ENCODE measurements at regions not wholly inside any gene's neighbourhood (a gene's known extent, or its start where the extent isn't known, plus 50 kb on each side); places are given as distances from the start of the nearest gene placed in this dataset.

DNA sequence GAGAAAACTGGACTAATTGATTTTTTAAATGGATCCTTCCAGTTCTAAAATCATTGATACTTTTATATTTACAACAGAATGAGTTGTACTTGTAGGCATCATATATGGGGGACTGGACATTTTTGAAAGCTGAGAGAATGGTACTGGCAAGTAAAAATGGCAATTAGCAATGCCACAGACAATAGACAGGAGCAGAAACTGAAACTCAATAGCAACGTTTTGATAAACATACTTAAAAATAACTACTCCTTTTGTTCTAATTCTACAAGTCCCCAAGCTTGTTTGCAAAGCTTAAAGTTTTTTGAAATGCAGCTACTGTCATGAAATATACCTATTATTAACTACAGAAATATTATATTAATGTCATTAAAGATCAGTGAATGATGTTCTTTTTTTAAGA, 52.8 kb upstream of the FBXL7 start:
- no peak for DNase-seq

DNA sequence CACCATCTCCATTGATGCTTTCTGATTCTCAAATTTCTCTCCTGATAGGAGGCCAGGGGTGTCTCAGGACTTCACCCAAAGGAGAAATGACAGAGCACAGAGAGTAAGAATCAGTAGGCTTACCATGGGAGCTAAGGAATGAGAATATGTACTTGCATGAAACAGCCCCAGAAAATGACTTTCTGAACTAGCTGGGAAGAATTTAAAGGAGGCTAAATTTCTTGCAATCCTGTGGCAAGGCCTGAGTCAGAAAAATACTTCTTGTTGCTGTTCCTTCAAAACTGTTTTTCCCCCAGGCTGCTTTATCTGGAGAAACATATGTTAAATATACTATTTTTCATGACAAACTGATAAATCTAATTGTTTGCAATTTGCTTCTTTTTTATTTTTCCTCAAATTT, 53.4 kb upstream of the FBXL7 start:
- DNase-seq, result no peak

DNA sequence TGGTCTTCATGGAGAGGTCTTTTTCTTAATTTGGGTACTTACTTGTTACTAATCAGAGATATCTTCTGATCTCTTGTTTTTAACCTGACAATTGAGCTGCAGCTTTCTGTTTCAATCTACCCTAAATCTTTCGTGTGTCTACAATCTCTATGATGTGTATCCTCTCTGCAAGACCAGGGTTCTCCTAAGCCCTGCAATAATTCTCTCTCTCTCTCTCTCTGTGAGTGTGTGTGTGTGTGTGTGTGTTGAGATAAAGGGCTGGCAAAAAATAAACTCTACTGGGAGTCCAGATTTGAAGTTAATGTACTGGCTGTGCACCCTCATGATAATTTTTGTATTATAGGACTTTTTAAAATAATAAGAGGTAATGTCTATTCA, 57.8 kb upstream of the FBXL7 start:
- no peak for DNase-seq

DNA sequence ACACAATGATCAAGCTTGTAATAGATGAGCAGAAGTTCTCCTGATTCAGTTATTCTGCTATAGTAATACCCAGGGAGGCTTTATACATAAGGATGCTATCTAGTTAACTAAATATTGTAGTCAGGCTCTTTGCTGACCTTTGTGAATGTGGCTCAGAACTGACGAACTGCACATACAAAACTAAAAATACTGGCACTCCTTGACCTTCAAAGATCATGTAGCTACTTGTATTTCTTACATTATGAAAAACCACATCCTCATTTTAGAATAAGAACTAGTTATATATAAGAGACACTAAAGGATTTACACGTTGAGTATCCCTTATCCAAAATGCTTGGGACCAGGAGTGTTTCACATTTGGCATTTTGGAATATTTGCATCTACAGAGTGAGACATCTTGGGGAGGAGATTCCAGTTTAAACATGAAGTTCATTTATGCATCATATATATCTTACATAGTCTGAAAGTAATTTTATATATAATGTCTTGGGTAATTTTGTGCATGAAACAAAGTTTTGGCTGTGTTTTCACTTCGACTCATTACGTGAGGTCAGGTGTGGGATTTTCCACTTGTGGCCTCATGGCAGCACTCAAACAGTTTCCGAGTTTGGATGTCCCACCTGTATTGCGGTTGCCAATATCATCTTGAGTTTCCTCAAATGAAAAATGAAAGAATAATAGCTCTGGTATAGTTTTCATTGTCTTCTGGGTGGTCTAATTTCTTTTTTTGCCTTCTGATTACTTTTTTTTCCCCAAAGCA, 58.4 kb upstream of the FBXL7 start:
- DNase-seq, result no peak

DNA sequence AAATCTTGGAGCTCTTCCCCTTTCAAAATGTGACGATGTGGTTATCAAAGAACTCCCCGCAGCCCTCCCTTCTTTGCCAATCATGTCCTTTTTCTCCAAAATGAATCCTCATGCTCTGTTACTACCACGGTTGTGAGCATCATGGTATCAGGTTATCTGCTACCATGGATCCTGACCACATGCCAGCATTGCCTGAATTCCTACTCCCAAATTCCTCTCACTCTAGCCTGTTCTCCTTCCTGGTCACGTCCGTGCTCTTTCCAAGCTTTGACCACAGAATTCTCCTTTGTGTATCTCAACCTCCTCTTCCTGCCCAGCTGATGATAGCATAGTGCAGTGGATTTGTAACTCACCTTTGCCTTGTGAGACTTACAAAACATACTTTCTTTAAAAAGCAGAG, 59.5 kb upstream of the FBXL7 start:
- DNase-seq, result no peak

DNA sequence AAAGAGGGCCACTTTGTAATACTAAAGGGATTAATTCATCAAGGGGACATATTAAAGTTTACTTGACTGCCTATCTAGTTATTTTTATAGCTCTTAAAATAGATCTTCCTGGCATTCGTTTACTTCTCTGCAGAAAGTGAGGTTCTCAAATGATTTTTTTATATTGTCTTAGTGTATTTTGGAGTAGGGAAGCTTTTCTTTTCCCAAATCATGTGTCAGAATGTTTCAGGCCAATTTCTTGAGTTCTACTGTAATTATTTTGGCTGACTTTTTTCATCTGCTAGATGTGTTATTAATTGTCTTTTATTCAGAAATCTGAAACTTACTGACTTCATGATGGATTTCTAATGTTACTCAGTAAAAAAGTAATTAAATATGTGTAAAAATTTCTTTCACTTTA, 60.2 kb upstream of the FBXL7 start:
- no peak for DNase-seq

DNA sequence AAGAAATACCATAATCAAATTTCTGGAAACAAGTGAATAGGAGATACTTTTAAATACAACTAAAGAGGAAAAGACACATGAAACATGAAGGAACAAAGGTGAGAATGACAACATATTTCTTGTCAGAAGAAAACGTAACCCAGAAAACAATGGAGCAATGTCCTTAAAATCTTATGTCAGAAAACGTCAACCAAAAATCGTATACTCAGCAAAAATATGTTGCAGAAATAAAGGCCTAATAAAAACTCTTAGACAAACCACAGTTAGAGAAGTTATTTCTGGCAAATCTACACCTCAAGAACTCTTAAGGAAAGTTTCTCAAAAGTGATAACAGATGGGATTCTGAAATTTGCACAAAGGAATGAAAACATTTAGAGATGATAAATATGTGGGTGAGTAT, 66.3 kb upstream of the FBXL7 start:
- DNase-seq, result no peak

DNA sequence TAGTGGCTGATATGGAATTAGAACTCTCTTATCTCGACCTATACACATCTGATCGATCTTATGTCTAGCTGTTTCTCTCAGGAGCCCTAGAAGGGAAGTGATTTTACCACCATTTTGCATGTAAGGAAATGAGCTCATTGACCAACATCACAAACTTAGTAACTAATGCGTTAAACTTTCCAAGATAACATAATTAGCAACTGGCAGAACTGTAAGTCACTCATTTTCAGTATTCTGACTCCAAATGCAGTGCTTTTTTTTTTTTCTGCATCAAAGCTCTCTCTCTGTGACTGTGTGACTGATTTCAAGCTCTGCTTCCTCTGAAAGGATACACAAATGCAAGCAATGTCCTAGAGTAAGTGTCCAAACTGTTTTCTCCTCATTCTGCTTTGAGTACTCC, 68.1 kb upstream of the FBXL7 start:
- DNase-seq, result no peak

DNA sequence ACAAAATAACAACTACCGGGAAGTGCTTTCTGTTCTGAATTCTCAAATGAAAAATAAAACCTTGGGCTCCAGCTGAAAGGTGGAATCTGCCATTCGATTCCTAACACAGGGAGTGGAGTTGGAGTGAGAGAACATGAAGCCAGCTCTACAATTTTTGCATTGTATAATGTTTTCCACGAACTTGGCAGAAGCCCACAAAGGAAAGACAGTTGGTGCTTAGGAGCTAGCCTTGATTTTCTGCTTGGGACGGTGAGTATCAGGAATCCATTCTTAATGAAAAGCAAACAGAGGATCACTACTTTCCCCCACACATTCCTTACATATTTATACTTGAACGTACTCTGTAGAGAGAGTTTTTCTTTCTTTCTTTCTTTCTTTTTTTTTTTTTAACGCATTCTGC, 74.2 kb upstream of the FBXL7 start:
- no peak for DNase-seq

DNA sequence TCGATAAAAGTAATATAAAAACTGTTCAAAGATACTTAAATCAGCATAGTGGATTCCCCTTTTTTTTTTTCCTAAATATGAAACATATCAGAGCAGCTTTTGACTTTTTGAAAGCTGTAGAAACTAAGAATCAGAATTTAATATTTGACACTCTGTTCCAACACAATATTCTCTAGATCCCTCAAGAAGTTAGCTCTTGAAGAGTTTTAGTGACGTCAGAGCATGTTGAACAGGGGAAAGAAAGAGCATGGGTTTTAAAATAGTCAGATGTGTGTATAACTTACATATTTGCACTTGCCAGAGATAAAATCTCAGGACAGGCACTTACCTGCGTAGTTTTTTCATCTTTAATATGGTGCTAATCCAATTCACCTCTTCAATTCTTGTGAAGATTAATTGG, 75.2 kb upstream of the FBXL7 start:
- no peak for DNase-seq

DNA sequence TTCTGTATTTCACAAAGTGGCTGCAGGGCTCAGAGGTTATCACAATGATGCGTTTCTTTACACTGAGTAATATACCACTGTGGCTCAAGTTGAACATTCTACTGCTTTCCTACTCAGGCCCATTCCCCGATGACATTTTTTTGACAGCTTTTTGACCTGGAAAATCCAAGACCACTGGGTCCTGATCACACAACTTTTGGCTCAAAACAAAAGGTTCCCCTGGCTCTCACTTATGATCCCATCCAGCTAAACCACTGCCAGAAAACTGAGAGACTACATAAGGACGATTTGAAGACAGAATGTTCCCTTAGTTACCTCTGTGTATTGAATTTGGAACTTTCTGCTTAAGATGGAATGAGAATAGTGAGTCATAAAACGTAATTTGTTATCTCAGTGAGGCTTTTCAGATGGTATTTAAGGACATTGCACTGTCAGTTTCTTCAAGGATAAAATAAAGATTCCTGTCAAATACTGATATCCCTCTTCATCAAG, 78.0 kb upstream of the FBXL7 start:
- peak; percentile 4 for DNase-seq

DNA sequence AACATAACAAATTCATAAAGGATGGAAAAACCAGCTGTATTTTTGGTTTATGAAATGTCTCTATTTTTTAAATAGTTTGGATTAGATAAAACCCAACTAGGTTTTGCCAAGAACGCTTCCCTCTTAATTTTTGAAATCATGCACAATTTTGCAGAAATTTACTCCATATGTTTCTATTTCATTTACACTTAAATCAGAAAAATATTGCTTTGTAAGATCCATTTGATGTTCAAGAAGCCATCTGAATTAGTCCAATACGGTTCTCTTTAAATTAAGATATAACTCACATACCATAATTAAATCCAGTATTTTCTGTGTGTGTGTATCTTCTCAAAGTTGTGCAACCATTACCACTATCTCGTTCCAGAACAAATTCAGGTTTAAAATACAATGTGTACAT, 78.6 kb upstream of the FBXL7 start:
- DNase-seq, result no peak

DNA sequence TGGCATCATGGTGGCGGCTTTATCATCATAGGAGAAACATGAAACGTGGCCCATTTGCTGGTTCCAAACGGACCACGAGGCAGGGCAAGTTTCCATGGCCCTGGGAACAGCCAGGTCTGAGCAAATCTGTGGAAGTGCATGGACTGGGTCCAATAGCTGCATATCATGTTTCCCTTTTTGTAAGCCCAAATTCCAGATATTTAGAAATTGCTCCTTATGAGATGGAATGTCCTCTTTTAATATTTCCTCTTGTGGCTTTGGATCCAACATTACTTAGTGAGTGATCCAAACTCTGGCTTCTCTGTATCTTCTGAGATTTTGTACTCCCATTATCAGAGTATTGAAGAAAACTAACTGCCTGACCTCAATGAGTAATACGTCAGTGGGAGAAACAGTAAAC, 79.8 kb upstream of the FBXL7 start:
- no peak for DNase-seq

DNA sequence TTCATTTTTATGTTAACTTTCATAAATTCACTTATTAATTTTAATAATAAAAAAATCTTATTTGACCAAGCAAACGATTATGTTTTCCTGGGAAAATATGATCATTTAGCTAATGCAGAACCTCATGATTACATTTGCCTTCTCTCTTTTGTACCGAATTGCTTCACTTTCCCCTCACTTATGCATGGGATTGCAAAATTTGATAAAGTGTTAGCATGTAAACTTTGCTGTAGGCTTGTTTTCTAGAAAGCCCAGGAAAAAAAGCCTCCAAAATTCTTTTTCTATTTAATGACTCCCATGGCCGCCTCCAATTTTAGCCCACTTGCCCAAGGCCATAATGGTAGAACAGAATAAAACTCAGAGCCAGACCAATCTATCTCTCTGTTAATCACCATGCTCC, 82.8 kb upstream of the FBXL7 start:
- DNase-seq, result no peak

DNA sequence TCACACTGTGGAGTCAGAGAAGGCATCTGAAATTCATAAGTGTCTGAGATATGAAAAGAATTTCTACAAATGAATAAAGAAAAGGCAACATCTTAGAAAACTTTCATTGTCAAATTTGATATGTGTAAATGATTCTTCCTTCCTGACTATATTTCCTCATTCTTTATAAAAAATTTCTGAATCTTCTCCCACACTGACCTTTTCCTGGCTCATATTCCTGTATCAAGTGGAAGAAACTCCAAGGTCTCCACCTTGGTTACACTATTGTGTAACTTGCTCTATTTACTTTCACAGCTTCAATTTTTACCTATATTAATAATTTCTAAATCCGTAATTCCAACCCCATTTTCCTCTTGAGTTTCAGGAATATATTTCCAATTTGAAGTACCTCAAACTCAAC, 93.5 kb upstream of the FBXL7 start:
- no peak for DNase-seq

DNA sequence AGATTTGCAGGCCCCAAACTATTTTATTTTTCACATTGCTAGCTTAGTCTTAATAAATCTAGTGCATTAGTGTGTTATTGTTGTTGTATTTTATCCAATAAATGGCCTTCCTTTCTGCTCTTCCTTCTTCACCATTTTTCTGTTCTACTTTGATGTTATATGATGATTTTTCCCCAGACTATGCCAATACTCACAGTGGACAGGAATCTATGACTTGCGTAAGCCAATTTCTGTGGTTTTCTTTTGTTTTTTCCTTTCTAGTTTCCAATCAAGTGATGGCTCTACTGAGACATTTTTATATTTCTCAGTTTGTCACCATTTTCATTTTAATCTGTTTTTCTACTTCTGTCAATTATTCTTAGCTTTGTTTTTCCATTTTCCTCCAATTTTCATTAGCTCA, 106.8 kb upstream of the FBXL7 start:
- no peak for DNase-seq

DNA sequence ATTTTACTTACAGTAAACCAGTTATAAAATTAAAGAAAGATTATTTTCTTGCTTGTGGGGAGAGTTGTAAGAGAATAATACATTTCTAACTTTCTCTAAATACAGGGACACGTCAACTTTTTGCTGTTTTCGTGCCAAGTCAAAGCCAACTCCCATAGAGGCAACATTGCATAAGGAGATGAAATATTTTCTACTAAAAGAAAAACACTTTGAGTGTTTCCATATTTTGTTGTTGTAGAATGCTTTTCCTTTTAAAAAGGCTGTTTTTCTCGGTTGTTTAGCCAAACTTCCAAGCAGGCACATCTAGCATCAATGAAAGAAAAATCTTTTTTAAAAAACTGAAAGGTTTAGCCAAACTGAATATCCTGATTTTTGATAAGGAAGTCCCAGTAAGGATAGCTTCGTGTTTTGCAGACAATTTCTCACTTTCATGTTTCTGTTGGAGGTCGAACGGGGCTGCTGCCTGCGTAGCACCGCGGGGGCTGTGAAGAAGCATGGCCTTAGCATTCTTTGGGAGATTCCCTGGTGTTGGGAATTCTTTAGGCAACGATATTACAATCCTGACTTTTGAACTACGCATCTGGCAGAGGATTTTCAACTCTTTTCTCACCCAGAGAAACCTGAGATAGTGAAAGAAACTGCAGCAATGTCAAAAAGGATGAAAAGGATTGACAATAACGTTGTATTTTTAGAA, 108.1 kb upstream of the FBXL7 start:
- no peak for DNase-seq

DNA sequence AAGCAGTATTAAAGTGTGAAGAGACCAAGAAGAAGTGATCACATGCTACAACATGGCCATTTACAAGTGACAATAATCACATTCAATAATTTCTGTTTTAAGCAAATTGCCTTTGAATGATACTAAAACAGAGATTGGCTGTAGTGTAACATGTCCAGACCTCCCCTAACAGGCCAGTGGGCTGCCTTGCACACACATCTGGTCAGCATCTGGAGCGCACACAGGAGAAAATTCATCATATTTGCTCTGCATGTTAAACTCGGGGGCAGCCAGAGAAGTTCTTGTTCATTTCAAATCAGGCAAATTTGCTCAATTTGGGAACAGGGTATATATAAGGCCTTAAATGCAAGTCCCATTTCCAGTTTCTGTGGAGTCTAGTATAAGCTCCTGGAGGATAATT, 111.1 kb upstream of the FBXL7 start:
- DNase-seq, result no peak

DNA sequence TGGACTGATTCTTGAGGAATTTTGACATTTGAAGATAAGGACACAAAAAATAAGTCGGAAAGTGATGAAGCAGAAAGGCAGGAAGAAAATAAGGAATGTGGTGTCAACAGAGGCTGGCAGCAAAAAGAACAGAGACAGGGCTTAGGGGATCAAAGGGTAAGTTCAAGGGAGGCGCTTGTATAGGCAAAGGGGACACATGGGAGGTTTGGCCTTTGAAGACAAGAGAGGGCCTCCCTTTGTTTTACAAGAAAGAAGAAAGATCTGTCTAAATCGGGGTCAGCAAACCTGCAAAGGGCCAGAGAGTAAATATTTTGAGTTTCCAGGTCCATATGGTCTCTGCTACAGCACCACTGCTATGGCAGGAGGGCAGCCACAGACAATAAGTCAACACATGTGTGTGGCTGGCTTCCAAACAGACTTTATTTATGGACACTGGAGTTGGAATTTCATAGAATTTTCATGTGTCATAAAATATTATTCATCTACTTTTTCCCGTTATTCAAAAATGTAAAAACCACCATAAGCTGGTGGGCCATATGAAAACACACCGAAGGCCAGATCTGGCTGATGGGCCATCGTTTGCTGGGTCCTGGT, 112.0 kb upstream of the FBXL7 start:
- DNase-seq, result no peak

DNA sequence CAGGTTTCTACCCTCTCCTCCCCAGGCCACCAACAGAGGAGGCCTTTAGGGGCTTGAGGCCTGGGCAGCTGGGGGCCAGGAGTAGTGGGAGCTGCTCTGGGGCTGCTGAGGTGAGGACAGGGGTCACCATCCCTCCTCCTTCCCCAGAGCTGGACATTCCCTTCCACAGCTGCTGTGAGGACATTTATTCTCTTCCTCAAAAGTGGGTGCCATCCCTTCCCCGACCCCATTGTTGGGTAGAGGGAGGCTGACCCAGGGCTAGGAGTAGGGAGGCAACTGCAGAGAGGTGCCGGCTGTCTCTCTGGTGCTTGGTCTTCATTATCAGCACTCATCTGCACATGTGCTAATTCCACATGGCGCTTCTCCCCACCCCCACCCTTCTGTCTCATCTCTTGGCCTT, 113.9 kb upstream of the FBXL7 start:
- DNase-seq, result no peak

DNA sequence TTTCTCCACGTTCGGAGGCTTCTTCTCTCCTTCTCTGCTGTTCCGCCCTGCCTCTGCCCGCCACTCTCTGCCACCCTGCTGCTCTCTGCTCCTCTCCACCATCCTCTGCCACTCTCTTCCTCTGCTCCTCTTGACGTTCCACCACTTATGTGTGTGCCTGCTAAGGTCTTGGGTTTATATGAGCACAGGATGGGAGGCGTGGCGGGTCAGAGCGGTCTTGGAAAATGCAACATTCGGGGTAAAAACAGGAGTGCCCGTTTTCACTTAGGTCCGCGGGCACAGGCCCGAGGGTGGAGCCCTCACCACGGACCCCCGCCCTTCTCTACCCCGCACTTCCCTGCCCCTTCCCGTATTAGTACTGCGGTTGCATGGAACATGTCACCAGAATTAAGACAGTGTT, 114.4 kb upstream of the FBXL7 start:
- DNase-seq, result no peak

DNA sequence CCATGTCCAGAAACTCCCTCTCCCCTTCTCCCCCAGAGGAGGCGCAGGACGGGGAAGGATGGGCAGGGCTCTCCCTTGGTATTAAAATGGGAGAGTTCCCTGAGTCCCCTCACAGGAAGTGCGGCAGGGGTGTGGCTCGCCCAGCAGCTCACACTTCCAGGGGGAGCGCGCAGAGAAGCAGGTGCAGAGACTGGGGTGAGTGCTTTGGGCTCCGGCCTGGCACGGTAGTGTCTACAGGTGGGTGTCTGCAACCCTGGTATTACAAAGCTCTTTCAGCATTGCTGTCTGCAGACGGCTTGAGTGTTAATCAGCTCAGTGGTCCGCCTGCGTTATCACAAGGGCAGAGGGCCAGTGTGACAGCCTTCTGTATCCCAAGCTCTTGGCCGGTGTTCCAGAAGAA, 114.9 kb upstream of the FBXL7 start:
- DNase-seq, result no peak

DNA sequence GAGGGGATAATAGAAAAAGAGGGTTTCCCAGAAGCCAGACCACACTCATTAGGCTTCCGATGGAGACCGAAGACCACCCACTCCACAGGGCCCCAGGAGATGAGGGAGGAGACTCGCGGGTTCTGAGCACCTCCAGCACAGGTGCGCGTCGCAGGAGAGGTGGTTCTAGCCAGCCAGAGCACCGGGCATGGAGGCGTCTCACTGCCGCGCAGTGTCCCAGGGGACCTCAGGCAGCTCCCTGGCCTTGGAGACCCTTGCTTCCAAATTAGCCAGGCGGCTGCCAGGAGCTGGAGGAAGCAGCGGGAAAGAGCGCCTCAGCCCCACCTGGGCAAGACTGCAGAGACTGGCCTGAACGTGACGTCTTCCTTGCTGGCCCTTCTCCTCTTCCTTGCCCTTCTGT, 115.4 kb upstream of the FBXL7 start:
- no peak for DNase-seq

DNA sequence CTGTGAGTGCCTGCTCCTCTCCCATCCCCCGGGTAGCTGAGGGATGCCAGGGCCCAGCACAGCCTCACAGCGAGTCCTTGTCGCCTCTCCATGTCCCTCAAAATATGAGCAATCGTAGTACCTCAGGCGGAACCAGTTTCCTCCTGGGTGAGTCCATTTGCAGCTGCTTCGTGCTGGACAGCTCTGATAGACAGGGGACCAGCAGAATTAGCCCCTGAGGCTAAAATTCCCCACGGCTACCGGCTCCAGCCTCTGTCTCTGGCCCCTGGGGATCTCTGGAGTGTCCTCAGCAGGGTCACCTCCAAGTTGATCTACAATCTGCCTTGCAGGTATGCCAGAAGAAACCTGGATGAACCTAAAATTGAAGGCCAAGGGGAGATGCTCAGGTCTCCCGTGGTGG, 115.8 kb upstream of the FBXL7 start:
- no peak for DNase-seq

DNA sequence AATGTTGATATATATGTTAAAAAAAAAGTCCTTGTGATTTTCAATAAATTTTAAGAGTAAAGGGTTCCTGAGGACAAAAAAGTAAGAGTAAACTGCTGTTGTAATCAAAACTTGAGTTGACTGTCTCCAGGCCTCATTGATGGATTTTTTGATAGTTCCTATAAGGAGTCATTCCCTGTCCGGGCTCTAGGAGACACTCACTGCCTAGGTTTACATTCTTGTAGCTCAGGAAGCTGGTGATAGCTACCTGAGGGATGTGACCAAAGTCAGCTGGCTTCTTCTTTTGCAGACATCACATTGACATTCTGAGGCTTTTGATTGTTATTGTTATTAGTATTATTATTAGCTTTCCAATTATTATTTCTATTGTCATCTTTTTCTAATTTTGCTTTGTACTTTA, 116.5 kb upstream of the FBXL7 start:
- DNase-seq, result no peak
